ENCODE measurements at regions not wholly inside any gene's neighbourhood (a gene's known extent, or its start where the extent isn't known, plus 50 kb on each side); places are given as distances from the start of the nearest gene placed in this dataset.

- no peak for DNase-seq
These were observed 197.1 kb upstream of the MAMLD1 start for GRCh38 chrX:150165776-150166610.

- DNase-seq, result no peak
These were observed 195.4 kb upstream of the MAMLD1 start for GRCh38 chrX:150167482-150168324.

GRCh38 chrX:150182161-150182560 lies 181.0 kb upstream of the MAMLD1 start:
- DNase-seq, result no peak

GRCh38 chrX:150184491-150184890 lies 178.6 kb upstream of the MAMLD1 start:
- no peak for DNase-seq

GRCh38 chrX:150185766-150186165 lies 177.4 kb upstream of the MAMLD1 start:
- DNase-seq, result no peak

- DNase-seq, result no peak
These were observed 170.3 kb upstream of the MAMLD1 start for GRCh38 chrX:150192816-150193215.

- no peak for DNase-seq
These were observed 166.8 kb upstream of the MAMLD1 start for GRCh38 chrX:150196285-150196684.

- no peak for DNase-seq
These were observed 165.7 kb upstream of the MAMLD1 start for GRCh38 chrX:150197388-150197787.

- DNase-seq, result no peak
These were observed 164.3 kb upstream of the MAMLD1 start for GRCh38 chrX:150198776-150199175.

- DNase-seq, result no peak
These were observed 163.9 kb upstream of the MAMLD1 start for GRCh38 chrX:150199181-150199580.

- no peak for DNase-seq
These were observed 163.3 kb upstream of the MAMLD1 start for GRCh38 chrX:150199803-150200202.

GRCh38 chrX:150200361-150200760 lies 162.8 kb upstream of the MAMLD1 start:
- no peak for DNase-seq

- DNase-seq, result no peak
These were observed 162.3 kb upstream of the MAMLD1 start for GRCh38 chrX:150200820-150201287.

- no peak for DNase-seq
These were observed 161.7 kb upstream of the MAMLD1 start for GRCh38 chrX:150201391-150201790.

- no peak for DNase-seq
These were observed 161.3 kb upstream of the MAMLD1 start for GRCh38 chrX:150201841-150202240.

GRCh38 chrX:150202641-150203247 lies 160.4 kb upstream of the MAMLD1 start:
- DNase-seq, result no peak

- no peak for DNase-seq
These were observed 159.9 kb upstream of the MAMLD1 start for GRCh38 chrX:150203248-150203645.

GRCh38 chrX:150205011-150205410 lies 158.1 kb upstream of the MAMLD1 start:
- DNase-seq, result no peak

GRCh38 chrX:150207733-150208132 lies 155.4 kb upstream of the MAMLD1 start:
- no peak for DNase-seq

- DNase-seq, result no peak
These were observed 151.1 kb upstream of the MAMLD1 start for GRCh38 chrX:150211988-150212387.

GRCh38 chrX:150212672-150213480 lies 150.2 kb upstream of the MAMLD1 start:
- DNase-seq, result no peak

- DNase-seq, result no peak
These were observed 149.6 kb upstream of the MAMLD1 start for GRCh38 chrX:150213481-150214030.
